Cardiac muscle cell (in vitro differentiated cells and primary cell): ENCODE measurements at regions not wholly inside any gene's neighbourhood (a gene's known extent, or its start where the extent isn't known, plus 50 kb on each side); places are given as distances from the start of the nearest gene placed in this dataset.

ENCODE experiments used
- DNase-seq, 2 donors: peaks; one replicate each; pipeline versions ENCODE4 v3.0.0 to v3.0.0-alpha.2; 2010 to 2017; ENCODE audit warnings: low read depth in 1 of 2, low spot score in 1 of 2
- H3K27ac ChIP-seq: fragments of 200-600 bp; sonication (generic); 2 replicates; pipeline ENCODE4 v1.5.1; 2016
- H3K27me3 ChIP-seq: fragments of 200-600 bp; sonication (generic); 2 replicates; pipeline ENCODE4 v1.6.0; 2016; ENCODE audit warnings: control low read depth
- H3K36me3 ChIP-seq: fragments of 200-600 bp; sonication (generic); 2 replicates; pipeline ENCODE4 v1.5.1; 2016; ENCODE audit warnings: control low read depth
- H3K4me1 ChIP-seq: fragments of 200-600 bp; sonication (generic); 2 replicates; pipeline ENCODE4 v1.8.1; 2017; ENCODE audit warnings: low read depth, mild to moderate bottlenecking, mixed run types
- H3K4me3 ChIP-seq: fragments of 200-600 bp; sonication (generic); 2 replicates; pipeline ENCODE4 v1.5.1; 2016; ENCODE audit warnings: mild to moderate bottlenecking
- H3K9me3 ChIP-seq: fragments of 200-600 bp; sonication (generic); 2 replicates; pipeline ENCODE4 v1.5.1; 2017; ENCODE audit warnings: low read depth, mild to moderate bottlenecking, control low read depth
- CTCF ChIP-seq: IDR thresholded peaks from 2 replicates; pipeline ENCODE4 v1.5.1; 2012; ENCODE audit warnings: low read depth, mild to moderate bottlenecking, low read length

- Histone ChIP-seq H3K9me3 (no peaks in the 10 kb centered on the region), H3K27me3 (peaks cover 15% of the 10 kb centered on the region), H3K4me1 (no peaks in the 10 kb centered on the region), H3K36me3 (no peaks in the 10 kb centered on the region), H3K4me3 (no peak overlapping the region), H3K27ac (no peak overlapping the region)
- DNase-seq = no peak
- TF ChIP-seq CTCF = no peak
Observed at GRCh38 chr20:63061771-63062100, 55.0 kb upstream of the BHLHE23 start.

DNA sequence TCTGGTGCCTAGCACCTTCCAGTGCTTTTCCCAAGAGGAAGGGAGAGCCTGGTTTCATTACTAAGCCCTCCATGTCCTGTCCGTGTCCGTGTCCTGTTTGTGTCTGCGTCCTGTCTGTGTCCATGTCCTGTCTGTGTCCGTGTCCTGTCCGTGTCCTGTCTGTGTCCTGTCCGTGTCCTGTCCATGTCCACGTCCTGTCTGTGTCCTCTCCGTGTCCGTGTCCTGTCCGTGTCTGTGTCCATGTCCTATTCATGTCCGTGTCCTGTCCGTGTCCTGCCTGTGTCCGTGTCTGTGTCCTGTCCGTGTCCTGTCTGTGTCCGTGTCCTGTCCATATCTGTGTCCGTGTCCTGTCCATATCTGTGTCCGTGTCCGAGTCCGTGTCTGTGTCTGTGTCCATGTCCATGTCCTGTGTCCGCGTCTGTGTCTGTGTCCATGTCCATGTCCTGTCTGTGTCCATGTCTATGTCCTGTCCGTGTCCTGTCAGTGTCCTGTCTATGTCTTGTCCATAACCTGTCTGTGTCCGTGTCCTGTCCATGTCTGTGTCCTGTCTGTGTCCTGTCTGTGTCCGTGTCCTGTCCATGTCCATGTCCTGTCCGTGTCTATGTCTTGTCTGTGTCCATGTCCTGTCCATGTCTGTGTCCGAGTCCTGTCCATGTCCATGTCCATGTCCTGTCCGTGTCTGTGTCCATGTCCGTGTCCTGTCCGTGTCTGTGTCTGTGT, 54.4 kb upstream of the BHLHE23 start:
- TF ChIP-seq CTCF = no peak

DNA sequence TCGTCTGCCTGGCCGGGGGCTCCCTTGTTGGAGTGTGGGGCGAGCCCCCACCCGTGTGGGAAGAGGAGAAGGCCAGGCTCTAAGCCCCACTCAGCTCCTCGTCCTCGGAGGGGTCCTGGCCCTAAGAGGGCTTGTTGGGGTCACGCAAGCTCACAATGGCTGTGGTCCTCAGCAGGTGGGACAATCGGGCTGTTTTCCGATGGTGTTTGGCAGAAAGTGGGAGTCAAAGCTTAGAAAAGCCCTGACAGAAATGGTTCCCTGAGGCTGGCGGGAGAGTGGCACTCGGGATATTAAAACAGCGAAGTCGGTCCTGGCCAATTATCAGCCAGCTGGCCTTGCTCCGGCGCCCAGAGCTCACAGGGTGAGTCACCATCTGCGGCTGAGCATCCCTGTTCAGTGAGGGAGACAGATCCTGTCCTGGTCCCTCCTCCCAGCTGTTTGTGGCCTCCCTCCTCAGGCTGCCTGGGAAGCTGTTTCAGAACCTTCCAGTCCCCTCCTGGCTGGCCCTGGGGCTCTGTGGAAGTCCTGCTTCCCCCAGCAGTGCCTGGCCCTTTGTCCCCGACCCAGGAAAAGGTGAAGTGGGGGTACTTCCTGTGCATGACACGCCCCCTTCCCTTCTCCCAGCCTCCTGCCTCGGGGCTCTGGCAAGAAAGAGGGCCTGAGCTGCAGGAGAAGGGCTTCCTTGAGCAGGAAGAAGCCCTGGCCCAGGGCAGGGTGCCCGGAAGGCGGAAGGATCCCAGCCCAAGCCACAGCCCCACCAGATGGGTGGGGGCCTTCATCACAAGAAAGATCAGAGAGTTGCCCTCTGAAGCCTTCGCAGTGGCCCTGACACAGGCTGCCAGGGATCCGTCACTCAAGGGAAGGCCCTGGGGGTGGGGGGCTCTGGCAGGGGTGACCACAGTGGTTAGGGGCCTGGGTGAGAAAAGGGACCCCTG, 53.6 kb upstream of the BHLHE23 start:
- Histone ChIP-seq H3K4me1 (no peaks in the 10 kb centered on the region), H3K36me3 (no peaks in the 10 kb centered on the region), H3K27me3 (peaks cover 15% of the 10 kb centered on the region), H3K9me3 (no peaks in the 10 kb centered on the region), H3K27ac (no peak overlapping the region), H3K4me3 (no peak overlapping the region)
- DNase-seq = peak in 1 of 2 donors; percentile 58
- no peak for TF ChIP-seq CTCF

More for the DNA sequence above, 54.4 kb upstream of the BHLHE23 start:
- H3K4me3 ChIP-seq = no peak overlapping the region
- no peak overlapping the region for H3K27ac ChIP-seq
- no peaks in the 10 kb centered on the region for H3K36me3 ChIP-seq
- no peak for DNase-seq
- no peaks in the 10 kb centered on the region for H3K9me3 ChIP-seq
- H3K4me1 ChIP-seq = no peaks in the 10 kb centered on the region
- peaks cover 15% of the 10 kb centered on the region for H3K27me3 ChIP-seq

DNA sequence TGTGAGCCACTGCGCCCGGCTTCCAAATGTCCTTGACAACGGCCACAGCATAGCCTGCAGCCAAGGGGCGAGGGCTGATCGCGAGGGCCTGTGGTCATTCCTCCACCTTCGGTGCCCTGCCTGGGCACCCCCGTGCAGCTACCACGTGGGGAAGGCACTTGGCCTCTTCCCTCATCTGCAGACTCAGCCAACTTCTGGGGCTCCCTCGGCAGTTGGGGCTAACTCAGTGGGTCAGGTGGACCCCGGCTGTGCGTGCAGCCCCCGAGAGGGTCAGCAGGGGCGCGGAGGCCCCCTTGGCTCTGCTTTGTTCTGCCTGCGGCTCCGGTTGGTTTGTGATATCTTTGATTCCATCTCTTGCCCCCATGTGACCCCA, 52.9 kb upstream of the BHLHE23 start:
- no peaks in the 10 kb centered on the region for H3K4me1 ChIP-seq
- H3K36me3 ChIP-seq = no peaks in the 10 kb centered on the region
- no peak overlapping the region for H3K4me3 ChIP-seq
- no peaks in the 10 kb centered on the region for H3K9me3 ChIP-seq
- no peak for TF ChIP-seq CTCF
- H3K27me3 ChIP-seq = peaks cover 18% of the 10 kb centered on the region
- DNase-seq = no peak
- no peak overlapping the region for H3K27ac ChIP-seq

DNA sequence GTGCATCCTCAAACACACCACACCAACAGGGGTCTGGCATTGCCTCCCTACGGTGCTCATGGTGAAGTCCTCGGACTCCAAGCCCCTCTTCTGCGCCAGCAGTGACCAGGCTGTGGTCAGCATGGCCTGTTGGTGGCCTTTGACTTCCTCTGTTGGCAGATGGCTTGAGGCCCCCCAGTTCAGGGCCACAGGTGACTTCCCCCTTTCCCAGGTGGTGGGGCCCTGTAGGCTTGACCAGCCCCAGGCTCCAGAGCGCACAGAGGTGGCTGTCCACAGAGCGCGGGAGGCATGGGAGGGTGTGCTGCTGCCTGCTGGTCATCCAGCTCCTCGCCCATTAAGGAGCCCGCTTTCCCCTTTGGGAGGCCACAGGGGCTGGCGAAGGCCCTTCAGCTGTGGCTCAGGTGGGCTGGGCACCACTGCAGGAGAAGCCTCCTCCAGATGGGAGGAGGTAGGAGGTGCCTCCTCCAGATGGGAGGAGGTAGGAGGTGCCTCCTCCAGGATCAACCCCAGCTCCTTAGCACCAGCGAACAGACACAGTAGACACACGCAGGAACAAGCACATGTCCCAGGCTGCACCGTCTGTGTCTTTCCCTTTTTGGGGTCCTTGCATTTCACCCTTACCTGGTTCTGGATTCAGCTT, 52.1 kb upstream of the BHLHE23 start:
- Histone ChIP-seq H3K27ac (no peak overlapping the region), H3K4me1 (no peaks in the 10 kb centered on the region), H3K27me3 (peaks cover 21% of the 10 kb centered on the region), H3K4me3 (no peak overlapping the region), H3K36me3 (no peaks in the 10 kb centered on the region), H3K9me3 (no peaks in the 10 kb centered on the region)
- no peak for DNase-seq
- TF ChIP-seq CTCF = no peak
